OCI-LY7 (cell line): ENCODE measurements at regions not wholly inside any gene's neighbourhood (a gene's known extent, or its start where the extent isn't known, plus 50 kb on each side); places are given as distances from the start of the nearest gene placed in this dataset.

Source experiments
- EZH2phosphoT487 ChIP-seq: fragments of 200-600 bp; sonication (generic); IDR thresholded peaks from 2 replicates; pipeline ENCODE4 v1.6.1; 2018; ENCODE audit warnings: low read depth, borderline replicate concordance, mild to moderate bottlenecking, mixed run types, antibody characterized with exemption, low read length, moderate library complexity, mixed read lengths
- TF ChIP-seq, protein P1 (sequence below): fragments of 200-600 bp; sonication (generic); conservative IDR thresholded peaks from 2 replicates; pipeline ENCODE4 v1.5.1; 2014; ENCODE audit warnings: mild to moderate bottlenecking, antibody characterized with exemption, low read length, moderate library complexity, mixed read lengths

GRCh38 chr3:96467639-96468038 is 346.8 kb upstream of the EPHA6 start:
- TF ChIP-seq, protein P1, sequence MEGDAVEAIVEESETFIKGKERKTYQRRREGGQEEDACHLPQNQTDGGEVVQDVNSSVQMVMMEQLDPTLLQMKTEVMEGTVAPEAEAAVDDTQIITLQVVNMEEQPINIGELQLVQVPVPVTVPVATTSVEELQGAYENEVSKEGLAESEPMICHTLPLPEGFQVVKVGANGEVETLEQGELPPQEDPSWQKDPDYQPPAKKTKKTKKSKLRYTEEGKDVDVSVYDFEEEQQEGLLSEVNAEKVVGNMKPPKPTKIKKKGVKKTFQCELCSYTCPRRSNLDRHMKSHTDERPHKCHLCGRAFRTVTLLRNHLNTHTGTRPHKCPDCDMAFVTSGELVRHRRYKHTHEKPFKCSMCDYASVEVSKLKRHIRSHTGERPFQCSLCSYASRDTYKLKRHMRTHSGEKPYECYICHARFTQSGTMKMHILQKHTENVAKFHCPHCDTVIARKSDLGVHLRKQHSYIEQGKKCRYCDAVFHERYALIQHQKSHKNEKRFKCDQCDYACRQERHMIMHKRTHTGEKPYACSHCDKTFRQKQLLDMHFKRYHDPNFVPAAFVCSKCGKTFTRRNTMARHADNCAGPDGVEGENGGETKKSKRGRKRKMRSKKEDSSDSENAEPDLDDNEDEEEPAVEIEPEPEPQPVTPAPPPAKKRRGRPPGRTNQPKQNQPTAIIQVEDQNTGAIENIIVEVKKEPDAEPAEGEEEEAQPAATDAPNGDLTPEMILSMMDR: no peak
- no peak for TF ChIP-seq EZH2phosphoT487
